DOHH2 (cell line): ENCODE measurements at regions not wholly inside any gene's neighbourhood (a gene's known extent, or its start where the extent isn't known, plus 50 kb on each side); places are given as distances from the start of the nearest gene placed in this dataset.

ENCODE experiments used
- H3F3A ChIP-seq: fragments of 200-600 bp; sonication (generic), shearing (Covaris generic); 2 replicates; pipeline ENCODE4 v1.6.0; 2016; ENCODE audit warnings: antibody characterized with exemption, mild to moderate bottlenecking; ENCODE audit not compliant: control insufficient read depth, insufficient read depth
- H3K27ac ChIP-seq: fragments of 200-600 bp; sonication (generic); 2 replicates; pipeline ENCODE4 v1.5.1; 2014; ENCODE audit warnings: low read depth, mild to moderate bottlenecking, low read length, moderate library complexity
- H3K27me3 ChIP-seq: fragments of 200-600 bp; sonication (generic); 2 replicates; pipeline ENCODE4 v1.6.1; 2014; ENCODE audit warnings: mild to moderate bottlenecking, low read length, mixed read lengths; ENCODE audit not compliant: control insufficient read depth
- H3K36me3 ChIP-seq: fragments of 200-600 bp; sonication (generic); 2 replicates; pipeline ENCODE4 v1.6.1; 2014; ENCODE audit warnings: mild to moderate bottlenecking, low read length, moderate library complexity, mixed read lengths; ENCODE audit not compliant: control insufficient read depth
- H3K4me1 ChIP-seq: fragments of 200-600 bp; sonication (generic); 2 replicates; pipeline ENCODE4 v1.6.1; 2014; ENCODE audit warnings: mild to moderate bottlenecking, low read length, mixed read lengths; ENCODE audit not compliant: control insufficient read depth
- H3K4me2 ChIP-seq: fragments of 200-600 bp; sonication (generic); 2 replicates; pipeline ENCODE4 v1.6.0; 2014; ENCODE audit warnings: mild to moderate bottlenecking, low read length, moderate library complexity
- H3K4me3 ChIP-seq: fragments of 200-600 bp; sonication (generic); 2 replicates; pipeline ENCODE4 v1.5.1; 2014; ENCODE audit warnings: mild to moderate bottlenecking, low read length, mixed read lengths
- H3K79me2 ChIP-seq: fragments of 200-600 bp; sonication (generic); 2 replicates; pipeline ENCODE4 v1.6.1; 2014; ENCODE audit warnings: mild to moderate bottlenecking, low read length, mixed read lengths; ENCODE audit not compliant: control insufficient read depth
- H3K9me2 ChIP-seq: fragments of 200-600 bp; sonication (generic); replicated peaks from 2 replicates; pipeline ENCODE4 v1.6.1; 2014; ENCODE audit warnings: mild to moderate bottlenecking, low read length, mixed read lengths; ENCODE audit not compliant: control insufficient read depth
- H3K9me3 ChIP-seq: fragments of 200-600 bp; sonication (generic); 2 replicates; pipeline ENCODE4 v1.6.1; 2014; ENCODE audit warnings: antibody characterized with exemption, low read length, mixed read lengths; ENCODE audit not compliant: control insufficient read depth, insufficient read depth
- H4K20me1 ChIP-seq: fragments of 200-600 bp; sonication (generic); 2 replicates; pipeline ENCODE4 v1.6.0; 2014; ENCODE audit warnings: low read depth, mild to moderate bottlenecking, antibody characterized with exemption, low read length, moderate library complexity; ENCODE audit not compliant: control insufficient read depth, insufficient read depth
- EZH2phosphoT487 ChIP-seq: fragments of 200-600 bp; sonication (generic); IDR thresholded peaks from 2 replicates; pipeline ENCODE4 v1.6.1; 2017; ENCODE audit warnings: borderline replicate concordance, mild to moderate bottlenecking, antibody characterized with exemption, low read length, moderate library complexity, mixed read lengths
- TF ChIP-seq, protein P1 (sequence below): fragments of 200-600 bp; sonication (generic); IDR thresholded peaks from one replicate; pipeline ENCODE4 v1.5.1; 2014; ENCODE audit warnings: antibody characterized with exemption, mild to moderate bottlenecking, low read depth, low read length; ENCODE audit not compliant: poor library complexity, severe bottlenecking

DNA sequence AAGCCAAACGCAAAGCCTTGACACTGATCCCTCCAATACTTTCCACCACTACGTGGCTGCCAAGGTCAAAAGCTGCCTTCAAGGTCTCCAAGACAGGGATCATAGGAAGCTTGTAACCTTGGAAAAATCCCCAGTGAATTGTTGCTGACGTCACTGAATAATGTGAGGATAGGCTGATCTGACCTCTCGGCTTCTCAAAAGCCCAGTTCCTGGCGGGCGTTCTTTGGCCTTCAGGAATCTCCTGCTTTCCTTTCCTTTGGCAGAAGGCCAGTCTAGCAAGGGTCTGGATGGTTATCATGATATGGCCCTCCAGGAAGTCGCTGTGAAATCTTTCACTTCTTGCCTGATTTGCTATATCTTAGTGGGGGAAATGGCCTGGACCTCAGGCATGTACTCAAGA lies 61.4 kb upstream of the TNFAIP3 start:
- H3K27me3 ChIP-seq = no peaks in the 10 kb centered on the region
- H3K79me2 ChIP-seq = no peaks in the 10 kb centered on the region
- H3K9me3 ChIP-seq = no peaks in the 10 kb centered on the region
- peaks cover 4% of the 10 kb centered on the region for H3K4me1 ChIP-seq
- H4K20me1 ChIP-seq = no peaks in the 10 kb centered on the region
- H3K4me2 ChIP-seq = no peak overlapping the region
- no peak for TF ChIP-seq EZH2phosphoT487
- TF ChIP-seq, protein P1, sequence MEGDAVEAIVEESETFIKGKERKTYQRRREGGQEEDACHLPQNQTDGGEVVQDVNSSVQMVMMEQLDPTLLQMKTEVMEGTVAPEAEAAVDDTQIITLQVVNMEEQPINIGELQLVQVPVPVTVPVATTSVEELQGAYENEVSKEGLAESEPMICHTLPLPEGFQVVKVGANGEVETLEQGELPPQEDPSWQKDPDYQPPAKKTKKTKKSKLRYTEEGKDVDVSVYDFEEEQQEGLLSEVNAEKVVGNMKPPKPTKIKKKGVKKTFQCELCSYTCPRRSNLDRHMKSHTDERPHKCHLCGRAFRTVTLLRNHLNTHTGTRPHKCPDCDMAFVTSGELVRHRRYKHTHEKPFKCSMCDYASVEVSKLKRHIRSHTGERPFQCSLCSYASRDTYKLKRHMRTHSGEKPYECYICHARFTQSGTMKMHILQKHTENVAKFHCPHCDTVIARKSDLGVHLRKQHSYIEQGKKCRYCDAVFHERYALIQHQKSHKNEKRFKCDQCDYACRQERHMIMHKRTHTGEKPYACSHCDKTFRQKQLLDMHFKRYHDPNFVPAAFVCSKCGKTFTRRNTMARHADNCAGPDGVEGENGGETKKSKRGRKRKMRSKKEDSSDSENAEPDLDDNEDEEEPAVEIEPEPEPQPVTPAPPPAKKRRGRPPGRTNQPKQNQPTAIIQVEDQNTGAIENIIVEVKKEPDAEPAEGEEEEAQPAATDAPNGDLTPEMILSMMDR = no peak
- H3K36me3 ChIP-seq = no peaks in the 10 kb centered on the region
- no peak overlapping the region for H3K4me3 ChIP-seq
- no peaks in the 10 kb centered on the region for H3K9me2 ChIP-seq
- H3F3A ChIP-seq = no peaks in the 10 kb centered on the region
- no peak overlapping the region for H3K27ac ChIP-seq

DNA sequence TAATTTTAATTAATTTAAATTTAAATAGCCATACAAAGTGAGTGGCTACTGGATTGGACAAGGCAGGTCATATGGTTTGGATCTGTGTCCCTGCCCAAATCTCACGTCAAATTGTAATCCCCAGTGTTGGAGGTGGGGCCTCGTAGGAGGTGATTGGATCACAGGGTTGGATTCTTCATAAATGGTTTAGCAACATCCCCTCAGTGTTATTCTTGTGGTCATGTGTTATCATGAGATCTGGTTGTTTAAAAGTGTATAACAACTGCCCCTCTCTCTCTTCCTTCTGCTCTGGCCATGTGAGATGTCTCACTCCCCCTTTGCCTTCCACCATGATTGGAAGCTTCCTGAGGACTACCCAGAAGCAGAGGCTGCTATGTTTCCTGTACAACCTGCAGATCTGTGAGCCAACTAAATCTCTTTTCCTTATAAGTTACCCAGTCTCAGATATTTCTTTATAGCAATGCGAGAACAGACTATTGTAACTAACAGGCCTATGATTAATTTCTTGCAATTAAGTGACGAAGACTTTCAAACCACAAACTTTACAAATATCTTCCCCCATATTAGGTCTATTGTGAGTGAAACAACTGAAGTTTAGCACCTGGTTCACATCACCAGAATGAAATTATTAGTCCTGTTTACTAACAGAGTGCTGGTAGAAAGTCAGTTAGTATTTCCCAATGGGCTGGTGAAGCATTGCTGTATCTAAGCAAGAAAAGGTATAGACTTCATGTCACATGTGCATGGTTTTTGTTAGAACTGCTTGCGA lies 60.0 kb upstream of the TNFAIP3 start:
- TF ChIP-seq EZH2phosphoT487 = no peak
- TF ChIP-seq, protein P1 = no peak
- H3K9me2 ChIP-seq = no peaks in the 10 kb centered on the region
- H4K20me1 ChIP-seq = no peaks in the 10 kb centered on the region
- peaks cover 19% of the 10 kb centered on the region for H3K4me1 ChIP-seq
- no peaks in the 10 kb centered on the region for H3K9me3 ChIP-seq
- no peaks in the 10 kb centered on the region for H3K79me2 ChIP-seq
- H3K4me3 ChIP-seq = no peak overlapping the region
- H3K36me3 ChIP-seq = no peaks in the 10 kb centered on the region
- no peaks in the 10 kb centered on the region for H3K27me3 ChIP-seq
- H3F3A ChIP-seq = no peaks in the 10 kb centered on the region
- H3K27ac ChIP-seq = no peak overlapping the region
- H3K4me2 ChIP-seq = no peak overlapping the region

DNA sequence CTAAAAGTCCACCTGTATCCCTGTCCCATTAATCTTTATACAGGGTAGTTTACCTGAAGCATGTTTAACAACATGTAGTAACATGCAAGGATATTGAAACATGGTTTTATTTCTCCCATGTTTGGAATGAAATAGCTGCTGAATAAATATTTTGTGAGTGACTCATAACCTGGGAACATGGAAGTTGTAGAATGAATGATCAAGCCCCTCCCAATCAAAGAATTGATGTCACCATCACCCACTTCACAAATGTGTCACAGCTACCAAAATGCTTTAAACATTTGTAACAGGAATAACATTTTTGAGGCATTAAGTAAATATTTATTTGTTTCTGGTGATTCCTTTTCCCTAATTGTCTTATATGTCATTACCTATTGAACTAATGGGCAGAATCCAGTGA lies 58.9 kb upstream of the TNFAIP3 start:
- H4K20me1 ChIP-seq = no peaks in the 10 kb centered on the region
- H3K4me2 ChIP-seq = no peak overlapping the region
- no peaks in the 10 kb centered on the region for H3K36me3 ChIP-seq
- no peaks in the 10 kb centered on the region for H3F3A ChIP-seq
- H3K4me3 ChIP-seq = no peak overlapping the region
- peaks cover 26% of the 10 kb centered on the region for H3K4me1 ChIP-seq
- H3K79me2 ChIP-seq = no peaks in the 10 kb centered on the region
- H3K9me2 ChIP-seq = no peaks in the 10 kb centered on the region
- no peaks in the 10 kb centered on the region for H3K27me3 ChIP-seq
- H3K27ac ChIP-seq = no peak overlapping the region
- H3K9me3 ChIP-seq = no peaks in the 10 kb centered on the region
- TF ChIP-seq, protein P1 = no peak
- TF ChIP-seq EZH2phosphoT487 = no peak
